ENCODE measurements at regions not wholly inside any gene's neighbourhood (a gene's known extent, or its start where the extent isn't known, plus 50 kb on each side); places are given as distances from the start of the nearest gene placed in this dataset.
"Not testable (repeated sequence)": the region's sequence is repeated elsewhere in the genome, so short reads cannot be mapped to it uniquely, and the experiment has no call there.

DNA sequence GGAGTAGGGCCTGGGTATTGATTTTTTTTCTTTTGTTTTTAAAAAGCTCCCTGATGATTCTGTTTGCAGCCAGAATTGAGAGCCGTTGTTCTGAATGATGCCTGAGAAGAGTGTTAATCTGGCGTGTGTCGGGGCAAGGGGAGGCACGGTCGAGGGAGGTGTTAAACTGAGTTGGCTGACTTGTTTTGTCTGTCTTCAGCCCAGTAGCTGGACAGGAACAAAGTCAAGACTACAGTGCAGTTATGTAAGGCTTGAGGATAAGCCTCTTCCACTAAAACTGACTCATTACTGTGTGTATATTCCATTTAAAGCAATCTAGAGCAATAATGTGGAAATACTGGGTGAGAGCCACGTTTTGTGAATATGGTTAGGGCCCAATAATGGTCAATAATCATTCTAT, 119.0 kb upstream of the DLG1 start:
- POLR2A ChIA-PET: no interaction called here
- TF ChIP-seq EZH2 (IDR thresholded peaks at IDR 0.05; ENCODE audit: borderline replicate concordance, insufficient read depth, low read depth, low read length, poor library complexity, severe bottlenecking): no peak
- TF ChIP-seq, protein P1, sequence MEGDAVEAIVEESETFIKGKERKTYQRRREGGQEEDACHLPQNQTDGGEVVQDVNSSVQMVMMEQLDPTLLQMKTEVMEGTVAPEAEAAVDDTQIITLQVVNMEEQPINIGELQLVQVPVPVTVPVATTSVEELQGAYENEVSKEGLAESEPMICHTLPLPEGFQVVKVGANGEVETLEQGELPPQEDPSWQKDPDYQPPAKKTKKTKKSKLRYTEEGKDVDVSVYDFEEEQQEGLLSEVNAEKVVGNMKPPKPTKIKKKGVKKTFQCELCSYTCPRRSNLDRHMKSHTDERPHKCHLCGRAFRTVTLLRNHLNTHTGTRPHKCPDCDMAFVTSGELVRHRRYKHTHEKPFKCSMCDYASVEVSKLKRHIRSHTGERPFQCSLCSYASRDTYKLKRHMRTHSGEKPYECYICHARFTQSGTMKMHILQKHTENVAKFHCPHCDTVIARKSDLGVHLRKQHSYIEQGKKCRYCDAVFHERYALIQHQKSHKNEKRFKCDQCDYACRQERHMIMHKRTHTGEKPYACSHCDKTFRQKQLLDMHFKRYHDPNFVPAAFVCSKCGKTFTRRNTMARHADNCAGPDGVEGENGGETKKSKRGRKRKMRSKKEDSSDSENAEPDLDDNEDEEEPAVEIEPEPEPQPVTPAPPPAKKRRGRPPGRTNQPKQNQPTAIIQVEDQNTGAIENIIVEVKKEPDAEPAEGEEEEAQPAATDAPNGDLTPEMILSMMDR (IDR thresholded peaks at IDR 0.05): no peak
- Mint-ChIP-seq H3K4me1 (no peaks in the 10 kb centered on the region), H3K4me3 (no peak overlapping the region), H3K9me3 (ENCODE audit: insufficient read depth) (no peaks in the 10 kb centered on the region), H3K27me3 (peaks cover 24% of the 10 kb centered on the region), H3K27ac (no peak overlapping the region)
- intact Hi-C loops (cut with micrococcal nuclease): no loop called here
- H3K36me3 ChIP-seq (replicated peaks in 1 of 2; ENCODE audit: control extremely low read depth in 1 of 2, control insufficient read depth in 1 of 2, extremely low read depth in 1 of 2, insufficient read depth in 2 of 2, low read length in 1 of 2): no peaks in the 10 kb centered on the region
- CTCF ChIA-PET: interaction anchor here (1.7 kb wide), 1 partner anchor 161 kb away, joined by 4 read pairs; no protein-coding TSS in a partner anchor
- H3K4me3 ChIP-seq (ENCODE audit: control extremely low read depth in 1 of 5, extremely low read depth in 1 of 5, insufficient read depth in 1 of 5, low read depth in 2 of 5, low read length in 4 of 5): no peak overlapping the region
- WGBS (ENCODE audit: insufficient coverage): 83% methylated on average over 1 of the region's 6 CpGs
- H3K9me3 ChIP-seq (ENCODE audit: control extremely low read depth in 1 of 3, control insufficient read depth in 2 of 3, insufficient read depth in 1 of 3, low read length in 2 of 3): no peaks in the 10 kb centered on the region
- no peaks in the 10 kb centered on the region for H3K4me1 ChIP-seq (ENCODE audit: control insufficient read depth in 2 of 2, insufficient read depth in 2 of 2, low read length in 2 of 2)
- H3K4me2 ChIP-seq (replicated peaks; ENCODE audit: low read depth, low read length, poor library complexity, severe bottlenecking): no peak overlapping the region
- no peak overlapping the region for H2AFZ ChIP-seq (ENCODE audit: insufficient read depth, low read depth, low read length, poor library complexity, severe bottlenecking)
- no peak for ATAC-seq (ENCODE audit: low read depth)
- DNase-seq: no peak
- no peaks in the 10 kb centered on the region for H4K20me1 ChIP-seq (ENCODE audit: control insufficient read depth, insufficient read depth, low read length, poor library complexity, severe bottlenecking)
- H3K79me2 ChIP-seq (ENCODE audit: control insufficient read depth, insufficient read depth, low read length): no peaks in the 10 kb centered on the region
- H3K9ac ChIP-seq (ENCODE audit: low read length): no peak overlapping the region
- no peak overlapping the region for H3K27ac ChIP-seq (ENCODE audit: low read length in 2 of 2)
- peaks cover 0 to 3% (median 0%) of the 10 kb centered on the region in 4 experiments for H3K27me3 ChIP-seq (replicated peaks in 1 of 4; ENCODE audit: control extremely low read depth in 1 of 4, control insufficient read depth in 3 of 4, insufficient read depth in 4 of 4, low read length in 3 of 4)

DNA sequence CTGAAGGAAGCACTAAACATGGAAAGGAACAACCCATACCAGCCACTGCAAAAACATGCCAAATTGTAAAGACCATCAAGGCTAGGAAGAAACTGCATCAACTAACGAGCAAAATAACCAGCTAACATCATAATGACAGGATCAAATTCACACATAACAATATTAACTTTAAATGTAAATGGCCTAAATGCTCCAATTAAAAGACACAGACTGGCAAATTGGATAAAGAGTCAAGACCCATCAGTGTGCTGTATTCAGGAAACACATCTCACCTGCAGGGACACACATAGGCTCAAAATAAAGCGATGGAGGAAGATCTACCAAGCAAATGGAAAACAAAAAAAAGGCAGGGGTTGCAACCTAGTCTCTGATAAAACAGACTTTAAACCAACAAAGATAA, 113.5 kb upstream of the DLG1 start:
- ATAC-seq (ENCODE audit: low read depth); H3K4me3 Mint-ChIP-seq; H3K27ac Mint-ChIP-seq; intact Hi-C loops (cut with micrococcal nuclease); POLR2A ChIA-PET; H3K9ac ChIP-seq (ENCODE audit: low read length); H3K4me3 ChIP-seq (ENCODE audit: control extremely low read depth in 1 of 5, extremely low read depth in 1 of 5, insufficient read depth in 1 of 5, low read depth in 2 of 5, low read length in 4 of 5); CTCF ChIA-PET; H3K27ac ChIP-seq (ENCODE audit: low read length in 2 of 2); H3K36me3 ChIP-seq (replicated peaks in 1 of 2; ENCODE audit: control extremely low read depth in 1 of 2, control insufficient read depth in 1 of 2, extremely low read depth in 1 of 2, insufficient read depth in 2 of 2, low read length in 1 of 2); H4K20me1 ChIP-seq (ENCODE audit: control insufficient read depth, insufficient read depth, low read length, poor library complexity, severe bottlenecking); H3K4me2 ChIP-seq (replicated peaks; ENCODE audit: low read depth, low read length, poor library complexity, severe bottlenecking); DNase-seq; H3K4me1 Mint-ChIP-seq; H3K4me1 ChIP-seq (ENCODE audit: control insufficient read depth in 2 of 2, insufficient read depth in 2 of 2, low read length in 2 of 2); H3K27me3 ChIP-seq (replicated peaks in 1 of 4; ENCODE audit: control extremely low read depth in 1 of 4, control insufficient read depth in 3 of 4, insufficient read depth in 4 of 4, low read length in 3 of 4); H3K9me3 ChIP-seq (ENCODE audit: control extremely low read depth in 1 of 3, control insufficient read depth in 2 of 3, insufficient read depth in 1 of 3, low read length in 2 of 3); H3K9me3 Mint-ChIP-seq (ENCODE audit: insufficient read depth); H3K79me2 ChIP-seq (ENCODE audit: control insufficient read depth, insufficient read depth, low read length); H2AFZ ChIP-seq (ENCODE audit: insufficient read depth, low read depth, low read length, poor library complexity, severe bottlenecking): not testable (repeated sequence)
- no CpG with 5 or more reads among the region's 2 CpGs for WGBS (ENCODE audit: insufficient coverage)
- H3K27me3 Mint-ChIP-seq: peaks cover 14% of the 10 kb centered on the region

DNA sequence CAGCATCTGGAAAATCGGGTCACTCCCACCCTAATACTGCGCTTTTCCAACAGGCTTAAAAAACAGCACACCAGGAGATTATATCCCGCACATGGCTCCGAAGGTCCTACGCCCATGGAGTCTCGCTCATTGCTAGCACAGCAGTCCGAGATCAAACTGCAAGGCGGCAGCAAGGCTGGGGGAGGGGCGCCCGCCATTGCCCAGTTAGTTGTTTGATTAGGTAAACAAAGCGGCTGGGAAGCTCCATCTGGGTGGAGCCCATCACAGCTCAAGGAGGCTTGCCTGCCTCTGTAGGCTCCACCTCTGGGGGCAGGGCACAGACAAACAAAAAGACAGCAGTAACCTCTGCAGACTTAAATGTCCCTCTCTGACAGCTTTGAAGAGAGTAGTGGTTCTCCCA, 111.8 kb upstream of the DLG1 start:
- H3K4me3 ChIP-seq (ENCODE audit: control extremely low read depth in 1 of 5, extremely low read depth in 1 of 5, insufficient read depth in 1 of 5, low read depth in 2 of 5, low read length in 4 of 5); H3K4me1 ChIP-seq (ENCODE audit: control insufficient read depth in 2 of 2, insufficient read depth in 2 of 2, low read length in 2 of 2); H3K9me3 ChIP-seq (ENCODE audit: control extremely low read depth in 1 of 3, control insufficient read depth in 2 of 3, insufficient read depth in 1 of 3, low read length in 2 of 3); CTCF ChIA-PET; H2AFZ ChIP-seq (ENCODE audit: insufficient read depth, low read depth, low read length, poor library complexity, severe bottlenecking); ATAC-seq (ENCODE audit: low read depth); H3K4me1 Mint-ChIP-seq; H3K27me3 ChIP-seq (replicated peaks in 1 of 4; ENCODE audit: control extremely low read depth in 1 of 4, control insufficient read depth in 3 of 4, insufficient read depth in 4 of 4, low read length in 3 of 4); H4K20me1 ChIP-seq (ENCODE audit: control insufficient read depth, insufficient read depth, low read length, poor library complexity, severe bottlenecking); H3K79me2 ChIP-seq (ENCODE audit: control insufficient read depth, insufficient read depth, low read length); H3K36me3 ChIP-seq (replicated peaks in 1 of 2; ENCODE audit: control extremely low read depth in 1 of 2, control insufficient read depth in 1 of 2, extremely low read depth in 1 of 2, insufficient read depth in 2 of 2, low read length in 1 of 2); H3K9me3 Mint-ChIP-seq (ENCODE audit: insufficient read depth); POLR2A ChIA-PET; H3K4me3 Mint-ChIP-seq; DNase-seq; H3K27ac ChIP-seq (ENCODE audit: low read length in 2 of 2); H3K9ac ChIP-seq (ENCODE audit: low read length); H3K4me2 ChIP-seq (replicated peaks; ENCODE audit: low read depth, low read length, poor library complexity, severe bottlenecking); intact Hi-C loops (cut with micrococcal nuclease); H3K27ac Mint-ChIP-seq: not testable (repeated sequence)
- WGBS (ENCODE audit: insufficient coverage): 96% methylated on average over 10 of the region's 11 CpGs
- H3K27me3 Mint-ChIP-seq: peaks cover 12% of the 10 kb centered on the region

All from B cell (primary cell).